NCI-H2227 (cell line): ENCODE measurements at regions not wholly inside any gene's neighbourhood (a gene's known extent, or its start where the extent isn't known, plus 50 kb on each side); places are given as distances from the start of the nearest gene placed in this dataset.
"Not testable (repeated sequence)": the region's sequence is repeated elsewhere in the genome, so short reads cannot be mapped to it uniquely, and the experiment has no call there.

ENCODE experiments used
- DNase-seq: peaks from one replicate; lab custom pipeline; 2025; ENCODE audit not compliant: unreplicated experiment; lab: John Stamatoyannopoulos, UW

- DNase-seq: no peak
These were observed 192.3 kb downstream of the PALM2AKAP2 start for GRCh38 chr9:109972026-109972882.

- DNase-seq: no peak
These were observed 193.3 kb downstream of the PALM2AKAP2 start for GRCh38 chr9:109973336-109973735.

- peak; percentile 11 for DNase-seq
These were observed 194.3 kb downstream of the PALM2AKAP2 start for GRCh38 chr9:109974143-109974917.

GRCh38 chr9:109974918-109975276 lies 194.9 kb downstream of the PALM2AKAP2 start:
- no peak for DNase-seq

- DNase-seq: no peak
These were observed 195.7 kb downstream of the PALM2AKAP2 start for GRCh38 chr9:109975574-109976295.

- DNase-seq: no peak
These were observed 196.3 kb downstream of the PALM2AKAP2 start for GRCh38 chr9:109976303-109976702.

- DNase-seq: no peak
These were observed 197.5 kb downstream of the PALM2AKAP2 start for GRCh38 chr9:109977521-109977920.

- no peak for DNase-seq
These were observed 201.1 kb downstream of the PALM2AKAP2 start for GRCh38 chr9:109981091-109981490.

GRCh38 chr9:109986521-109986991 lies 206.6 kb downstream of the PALM2AKAP2 start:
- DNase-seq: no peak

- DNase-seq: no peak
These were observed 209.3 kb downstream of the PALM2AKAP2 start for GRCh38 chr9:109989296-109989695.

GRCh38 chr9:109990541-109990940 lies 210.5 kb downstream of the PALM2AKAP2 start:
- no peak for DNase-seq

GRCh38 chr9:109992293-109992692 lies 212.3 kb downstream of the PALM2AKAP2 start:
- no peak for DNase-seq

GRCh38 chr9:109993250-109993978 lies 213.4 kb downstream of the PALM2AKAP2 start:
- no peak for DNase-seq

GRCh38 chr9:109994141-109994540 lies 213.8 kb downstream of the C9orf152 start:
- no peak for DNase-seq

GRCh38 chr9:109996936-109997580 lies 210.9 kb downstream of the C9orf152 start:
- no peak for DNase-seq

- no peak for DNase-seq
These were observed 210.3 kb downstream of the C9orf152 start for GRCh38 chr9:109997682-109998081.

GRCh38 chr9:110005521-110005920 lies 202.4 kb downstream of the C9orf152 start:
- DNase-seq: not testable (repeated sequence)

- no peak for DNase-seq
These were observed 201.3 kb downstream of the C9orf152 start for GRCh38 chr9:110006657-110007056.

- no peak for DNase-seq
These were observed 200.3 kb downstream of the C9orf152 start for GRCh38 chr9:110007477-110008270.
